ENCODE measurements at regions not wholly inside any gene's neighbourhood (a gene's known extent, or its start where the extent isn't known, plus 50 kb on each side); places are given as distances from the start of the nearest gene placed in this dataset.

GRCh38 chr10:111989136-111989911 is 194.2 kb downstream of the GPAM start:
- Mint-ChIP-seq H3K4me3 (no peak overlapping the region), H3K4me1 (no peaks in the 10 kb centered on the region)

GRCh38 chr10:111990734-111991133 is 192.8 kb downstream of the GPAM start:
- no peak for DNase-seq (ENCODE audit: low read depth, low spot score)
- Mint-ChIP-seq H3K36me3 (ENCODE audit: low read depth) (no peaks in the 10 kb centered on the region), H3K27me3 (ENCODE audit: low read depth) (peaks cover 12% of the 10 kb centered on the region), H3K9me3 (peaks cover 3% of the 10 kb centered on the region), H3K27ac (ENCODE audit: unreplicated experiment) (no peak overlapping the region), H3K4me1 (no peaks in the 10 kb centered on the region), H3K4me3 (no peak overlapping the region)
- peak; percentile 46 for TF ChIP-seq CTCF (conservative IDR thresholded peaks at IDR 0.05)

More at GRCh38 chr10:111989136-111989911, 194.2 kb downstream of the GPAM start:
- no peak for DNase-seq (ENCODE audit: low read depth, low spot score)
- Mint-ChIP-seq H3K36me3 (ENCODE audit: low read depth) (no peaks in the 10 kb centered on the region), H3K27ac (ENCODE audit: unreplicated experiment) (no peak overlapping the region), H3K27me3 (ENCODE audit: low read depth) (peaks cover 12% of the 10 kb centered on the region), H3K9me3 (peaks cover 3% of the 10 kb centered on the region)
- no peak for TF ChIP-seq CTCF (conservative IDR thresholded peaks at IDR 0.05)

- Mint-ChIP-seq H3K36me3 (ENCODE audit: low read depth) (no peaks in the 10 kb centered on the region), H3K27me3 (ENCODE audit: low read depth) (peaks cover 10% of the 10 kb centered on the region), H3K4me1 (no peaks in the 10 kb centered on the region), H3K4me3 (no peak overlapping the region), H3K9me3 (peaks cover 3% of the 10 kb centered on the region), H3K27ac (ENCODE audit: unreplicated experiment) (no peak overlapping the region)
- no peak for DNase-seq (ENCODE audit: low read depth, low spot score)
- TF ChIP-seq CTCF (conservative IDR thresholded peaks at IDR 0.05): no peak
Measured at GRCh38 chr10:111993321-111993720, 190.2 kb downstream of the GPAM start.

GRCh38 chr10:111993872-111994426 is 189.6 kb downstream of the GPAM start:
- Mint-ChIP-seq H3K4me3 (no peak overlapping the region), H3K9me3 (peaks cover 3% of the 10 kb centered on the region), H3K4me1 (peaks cover 6% of the 10 kb centered on the region), H3K27ac (ENCODE audit: unreplicated experiment) (no peak overlapping the region), H3K36me3 (ENCODE audit: low read depth) (no peaks in the 10 kb centered on the region), H3K27me3 (ENCODE audit: low read depth) (peaks cover 6% of the 10 kb centered on the region)
- DNase-seq (ENCODE audit: low read depth, low spot score): no peak
- no peak for TF ChIP-seq CTCF (conservative IDR thresholded peaks at IDR 0.05)

GRCh38 chr10:111996103-111996502 is 187.5 kb downstream of the GPAM start:
- Mint-ChIP-seq H3K9me3 (no peaks in the 10 kb centered on the region), H3K27ac (ENCODE audit: unreplicated experiment) (no peak overlapping the region), H3K27me3 (ENCODE audit: low read depth) (no peaks in the 10 kb centered on the region), H3K4me1 (peaks cover 17% of the 10 kb centered on the region), H3K4me3 (no peak overlapping the region), H3K36me3 (ENCODE audit: low read depth) (no peaks in the 10 kb centered on the region)
- TF ChIP-seq CTCF (conservative IDR thresholded peaks at IDR 0.05): no peak
- no peak for DNase-seq (ENCODE audit: low read depth, low spot score)

Measured in neural crest cell (in vitro differentiated cells).